GM19351 (cell line): ENCODE measurements at regions not wholly inside any gene's neighbourhood (a gene's known extent, or its start where the extent isn't known, plus 50 kb on each side); places are given as distances from the start of the nearest gene placed in this dataset.
"Not testable (repeated sequence)": the region's sequence is repeated elsewhere in the genome, so short reads cannot be mapped to it uniquely, and the experiment has no call there.

Experiments
- ATAC-seq: cut with Tn5 transposase; IDR thresholded peaks from one replicate; pipeline ENCODE4 v1.9.1; 2021; ENCODE audit warnings: mild to moderate bottlenecking, moderate library complexity; ENCODE audit not compliant: unreplicated experiment

DNA sequence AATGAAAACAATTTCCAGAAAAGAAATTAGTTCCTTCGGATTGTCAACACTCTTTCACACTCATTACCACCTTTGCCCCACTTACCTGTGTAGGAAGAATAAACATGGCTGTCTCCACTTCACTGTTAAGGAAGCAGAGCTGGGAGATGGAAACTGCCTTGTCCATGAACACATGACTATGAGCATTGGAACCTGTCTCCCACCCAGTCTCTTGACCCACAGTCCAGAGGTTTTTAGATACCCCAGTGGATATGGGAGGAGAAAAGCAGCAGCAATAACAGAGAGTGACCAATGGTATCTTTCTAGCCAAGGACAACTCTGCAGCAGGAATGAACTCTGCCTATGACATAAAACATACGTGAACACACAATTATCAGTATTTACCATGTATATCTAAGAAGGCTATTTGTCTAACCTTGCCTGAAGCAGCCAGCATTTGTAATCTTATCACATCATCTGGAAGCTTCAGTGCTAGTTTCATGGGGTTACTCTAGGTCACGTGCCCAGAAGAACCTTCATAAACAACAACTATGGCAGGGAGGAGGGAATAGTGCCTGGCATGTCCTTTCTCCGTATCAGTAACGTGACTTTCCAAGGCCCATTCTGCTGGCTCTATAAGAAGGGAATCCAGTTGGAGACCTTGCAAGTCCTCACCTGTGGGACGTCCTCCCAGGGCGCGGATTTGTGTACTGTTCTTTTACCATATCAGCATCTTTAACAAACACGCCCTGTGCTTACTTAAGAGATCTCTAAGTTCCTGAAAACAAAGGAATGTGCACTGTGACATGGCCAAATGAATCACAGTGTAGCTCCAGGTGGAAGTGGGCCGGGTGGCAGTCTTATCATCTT lies 221.8 kb upstream of the UBL3 start:
- no peak for ATAC-seq

DNA sequence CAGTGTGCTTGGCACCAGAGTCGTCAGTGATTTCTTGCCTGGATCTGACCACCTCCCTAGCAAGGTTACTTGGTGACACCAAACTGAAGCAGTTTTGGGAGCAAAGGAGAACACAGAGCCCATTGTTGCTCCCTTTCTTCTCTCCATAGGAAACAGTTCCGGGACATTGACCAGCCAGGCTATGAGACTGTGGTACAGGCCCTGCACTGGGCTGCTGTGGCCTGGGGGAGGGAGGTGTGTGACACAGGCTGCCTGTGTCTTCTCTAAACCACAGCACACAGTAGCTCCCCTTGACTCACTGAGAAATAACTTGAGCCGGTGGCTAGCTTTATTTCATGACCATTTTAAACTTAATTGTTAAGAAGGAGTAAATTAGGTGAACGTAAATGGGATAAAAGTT lies 214.8 kb upstream of the UBL3 start:
- no peak for ATAC-seq

DNA sequence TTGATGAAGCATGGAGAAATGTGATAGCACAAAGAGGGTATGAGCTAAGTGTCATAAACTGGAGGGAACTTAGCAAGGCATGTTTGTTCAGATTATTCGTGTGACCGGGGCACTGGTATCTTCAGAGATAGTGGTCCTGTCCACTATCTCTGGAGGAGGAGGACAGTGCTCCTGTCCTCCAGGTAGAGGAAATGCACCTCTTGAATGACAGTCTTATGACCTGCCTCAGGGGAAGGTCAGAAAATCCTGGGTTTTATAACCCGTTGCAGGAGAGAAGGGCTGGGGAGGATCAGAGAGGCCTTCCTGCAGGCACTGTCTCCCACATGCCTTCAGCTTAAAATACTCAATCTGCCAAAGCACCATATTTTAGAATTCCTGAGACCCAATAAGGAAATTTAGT lies 213.5 kb upstream of the UBL3 start:
- no peak for ATAC-seq

GRCh38 chr13:30061217-30061616 lies 210.8 kb upstream of the UBL3 start:
- ATAC-seq: no peak

GRCh38 chr13:30058429-30058828 lies 208.0 kb upstream of the UBL3 start:
- ATAC-seq: no peak

GRCh38 chr13:30054546-30054945 lies 204.1 kb upstream of the UBL3 start:
- not testable (repeated sequence) for ATAC-seq

- no peak for ATAC-seq
Observed at GRCh38 chr13:30053939-30054338, 203.5 kb upstream of the UBL3 start.

- no peak for ATAC-seq
Observed at GRCh38 chr13:30052120-30052519, 201.7 kb upstream of the UBL3 start.

GRCh38 chr13:30051531-30052060 lies 201.2 kb upstream of the UBL3 start:
- no peak for ATAC-seq

DNA sequence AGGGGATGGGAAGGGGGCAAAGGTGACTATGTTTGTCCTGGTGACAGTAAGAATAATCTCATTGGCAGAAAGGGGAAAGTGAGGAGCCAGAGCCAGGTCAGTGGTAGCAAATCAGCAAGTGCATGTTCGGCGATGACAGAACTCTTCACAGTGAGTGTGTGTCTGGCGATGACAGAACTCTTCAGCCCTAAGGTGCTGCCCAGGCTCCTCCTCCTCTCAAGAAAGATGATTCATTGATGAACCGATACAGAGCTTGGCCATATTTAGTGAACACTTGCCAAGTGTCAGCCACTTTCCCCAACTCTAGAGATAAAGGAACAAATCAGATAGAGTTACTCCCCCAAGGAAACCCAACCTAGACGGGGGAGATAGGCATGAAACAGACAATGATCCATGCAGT lies 199.3 kb upstream of the UBL3 start:
- no peak for ATAC-seq

DNA sequence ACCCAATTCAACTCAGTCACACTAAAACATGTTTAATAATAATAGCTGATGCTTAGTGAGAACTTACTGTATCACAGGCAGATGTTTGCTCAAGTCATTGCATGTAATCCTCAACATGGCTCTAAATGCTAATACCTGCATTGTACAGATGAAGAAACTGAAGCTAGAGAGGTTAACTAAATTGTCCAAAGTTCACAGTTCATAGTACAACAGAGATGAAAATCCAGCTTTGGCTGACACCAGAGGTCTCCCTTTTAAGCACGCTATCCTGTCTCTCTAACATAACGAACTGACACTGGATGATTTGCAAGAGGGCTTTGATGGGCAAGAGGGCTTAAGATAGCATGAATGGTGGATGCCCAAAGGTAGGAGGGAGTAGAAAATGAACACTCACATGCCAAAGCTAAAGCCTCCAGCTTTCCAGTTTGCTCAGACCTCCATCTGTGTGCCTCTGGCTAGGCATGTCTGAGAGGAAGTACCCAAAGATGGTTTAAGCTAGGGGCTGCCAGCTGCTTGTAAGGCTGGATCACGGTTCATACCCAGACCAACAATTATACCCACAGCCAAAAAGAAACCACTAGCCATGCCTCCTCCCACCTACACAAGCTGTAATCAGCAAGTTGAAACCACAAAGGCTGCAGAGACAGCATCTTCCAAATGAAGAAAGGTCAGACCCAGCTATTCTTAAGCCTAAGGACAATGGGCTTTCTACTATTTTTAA lies 196.9 kb upstream of the UBL3 start:
- no peak for ATAC-seq

DNA sequence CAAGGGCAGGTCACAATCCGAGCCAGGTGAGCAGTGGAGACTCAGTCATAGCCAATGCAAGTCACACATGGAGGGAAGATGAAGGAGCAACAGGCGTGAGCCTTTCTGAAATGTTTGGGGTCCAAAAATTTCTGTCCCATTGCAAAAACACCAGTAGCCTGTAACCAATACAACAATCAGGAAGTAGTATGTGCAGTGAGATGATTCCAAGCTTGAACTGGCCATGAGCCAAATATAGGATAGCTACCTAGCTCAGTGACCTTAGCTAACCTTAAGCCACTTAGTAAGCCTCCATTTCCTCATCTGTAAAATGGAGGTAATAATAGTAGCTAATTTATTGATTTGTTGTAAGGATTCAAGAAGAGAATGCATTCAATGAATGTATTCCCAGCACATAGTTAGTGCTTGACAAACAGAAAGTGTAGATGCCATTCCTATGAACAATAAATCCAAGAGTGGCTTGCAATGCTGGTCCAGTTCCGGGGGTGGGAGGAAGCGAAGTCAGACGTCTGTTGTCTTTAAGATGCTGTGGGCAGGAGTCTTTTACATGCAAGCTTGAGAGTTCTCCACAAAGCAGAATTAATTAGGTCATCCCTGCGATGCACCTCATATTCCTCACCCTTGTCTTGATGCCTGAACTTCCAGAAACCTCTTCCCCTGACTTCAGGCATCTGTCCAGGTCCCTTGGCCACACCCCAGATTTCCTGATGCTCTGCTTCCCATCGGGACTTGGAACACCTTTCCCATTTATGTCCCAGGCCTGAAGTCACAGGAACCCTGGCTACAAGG lies 195.7 kb upstream of the UBL3 start:
- no peak for ATAC-seq

DNA sequence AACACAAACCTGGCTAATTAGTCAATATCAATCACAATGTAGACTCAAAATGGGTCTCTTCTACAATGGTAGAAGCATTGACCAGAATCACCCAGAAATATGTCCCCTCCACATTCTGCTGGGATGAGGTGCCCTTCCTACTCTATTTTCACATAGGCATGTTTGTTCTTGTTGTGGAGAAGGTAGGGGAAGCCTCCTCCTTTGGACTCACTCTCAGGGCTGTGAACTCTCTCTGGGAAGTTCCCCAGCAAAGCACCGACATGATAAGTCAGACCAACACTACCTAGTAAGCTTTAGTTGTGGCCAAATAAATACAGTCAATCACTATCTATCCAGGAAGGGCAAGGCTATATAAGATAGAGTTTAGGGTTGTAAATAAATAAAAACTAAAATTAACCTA lies 194.5 kb upstream of the UBL3 start:
- no peak for ATAC-seq

GRCh38 chr13:30043631-30043925 lies 193.2 kb upstream of the UBL3 start:
- no peak for ATAC-seq

- ATAC-seq: no peak
Observed at GRCh38 chr13:30042891-30043630, 192.6 kb upstream of the UBL3 start.

GRCh38 chr13:30042272-30042671 lies 191.9 kb upstream of the UBL3 start:
- no peak for ATAC-seq

DNA sequence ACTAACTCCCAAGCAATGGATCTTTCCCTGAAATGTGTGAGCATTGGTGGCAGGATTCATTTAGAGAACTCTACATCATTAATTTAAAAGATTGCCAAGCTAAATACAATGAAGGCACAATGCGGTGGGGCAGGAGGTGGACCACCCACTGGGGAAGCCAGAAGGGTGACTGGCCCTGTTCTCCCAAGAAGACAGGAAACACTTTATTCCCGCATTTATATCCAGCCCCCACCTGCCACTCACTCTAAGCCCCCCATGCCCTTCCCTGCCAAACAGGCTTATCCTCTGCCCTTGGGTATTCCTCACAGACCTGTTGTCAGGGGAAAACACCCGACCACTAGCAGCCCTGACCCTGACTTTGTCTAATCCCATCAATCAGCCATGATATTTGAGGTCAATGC lies 189.1 kb upstream of the UBL3 start:
- no peak for ATAC-seq

- no peak for ATAC-seq
Observed at GRCh38 chr13:30038884-30039283, 188.5 kb upstream of the UBL3 start.

- no peak for ATAC-seq
Observed at GRCh38 chr13:30037766-30038165, 187.3 kb upstream of the UBL3 start.

DNA sequence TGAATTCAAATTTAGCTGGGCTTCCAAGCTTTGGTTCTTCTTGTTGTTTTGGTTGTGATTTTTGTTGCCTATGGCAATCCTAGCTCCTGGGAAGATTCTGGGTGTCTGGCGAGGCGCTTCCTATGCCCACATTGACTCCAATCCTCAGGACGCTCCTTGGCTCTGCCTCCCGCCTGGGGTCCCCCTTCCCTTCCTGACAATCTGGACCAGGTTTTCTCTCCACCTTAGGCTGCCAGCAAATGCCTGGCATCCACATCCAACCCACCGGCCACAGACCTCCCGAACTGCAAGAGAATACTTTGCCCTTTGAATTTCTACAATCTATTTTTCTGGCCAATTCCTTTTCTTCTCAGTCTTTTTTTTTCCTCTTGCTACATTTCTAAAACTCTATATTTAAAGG lies 186.9 kb upstream of the UBL3 start:
- no peak for ATAC-seq

DNA sequence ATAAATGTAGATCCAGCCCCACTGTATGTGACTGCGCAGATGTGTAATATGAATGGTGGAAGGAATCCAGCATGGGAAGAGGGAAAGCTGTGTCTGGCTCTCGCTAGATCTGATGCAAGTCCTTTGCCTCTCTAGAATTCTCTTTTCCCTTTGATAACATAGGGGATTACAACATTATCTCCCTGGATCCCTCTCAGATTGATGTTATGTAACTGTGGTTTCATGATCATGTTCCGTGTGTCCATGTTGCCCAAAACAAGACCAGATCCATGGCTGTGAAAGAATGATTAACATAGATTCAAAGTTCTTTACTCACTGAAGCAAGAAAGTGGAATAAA lies 184.0 kb upstream of the UBL3 start:
- no peak for ATAC-seq
